Dendritic cell treated with granulocyte-macrophage colony-stimulating factor and Interleukin-4, amounts not matched to agents 40 ng/mL and 50 ng/mL, for 4 days (primary cell): ENCODE measurements at regions not wholly inside any gene's neighbourhood (a gene's known extent, or its start where the extent isn't known, plus 50 kb on each side); places are given as distances from the start of the nearest gene placed in this dataset.
"Not testable (repeated sequence)": the region's sequence is repeated elsewhere in the genome, so short reads cannot be mapped to it uniquely, and the experiment has no call there.

Source experiments
- H3K27ac Mint-ChIP-seq: one replicate; pipeline ENCODE4 v1.8.0; 2022; ENCODE audit warnings: mild to moderate bottlenecking, mixed read lengths
- H3K27me3 Mint-ChIP-seq: one replicate; pipeline ENCODE4 v1.8.0; 2022; ENCODE audit warnings: mild to moderate bottlenecking, mixed read lengths
- H3K36me3 Mint-ChIP-seq: one replicate; pipeline ENCODE4 v1.8.0; 2022; ENCODE audit warnings: low read depth, mixed read lengths
- H3K4me1 Mint-ChIP-seq: one replicate; pipeline ENCODE4 v1.8.0; 2022; ENCODE audit warnings: low read depth, mixed read lengths
- H3K4me3 Mint-ChIP-seq: one replicate; pipeline ENCODE4 v1.8.0; 2022; ENCODE audit warnings: mild to moderate bottlenecking, moderate library complexity, mixed read lengths
- H3K9me3 Mint-ChIP-seq: one replicate; pipeline ENCODE4 v1.8.0; 2022; ENCODE audit warnings: mixed read lengths
- intact Hi-C: fragments of 100-400 bp; cut with micrococcal nuclease; formaldehyde crosslinking; loops from one replicate; pipeline ENCODE4 v1.15.0; 2022

DNA sequence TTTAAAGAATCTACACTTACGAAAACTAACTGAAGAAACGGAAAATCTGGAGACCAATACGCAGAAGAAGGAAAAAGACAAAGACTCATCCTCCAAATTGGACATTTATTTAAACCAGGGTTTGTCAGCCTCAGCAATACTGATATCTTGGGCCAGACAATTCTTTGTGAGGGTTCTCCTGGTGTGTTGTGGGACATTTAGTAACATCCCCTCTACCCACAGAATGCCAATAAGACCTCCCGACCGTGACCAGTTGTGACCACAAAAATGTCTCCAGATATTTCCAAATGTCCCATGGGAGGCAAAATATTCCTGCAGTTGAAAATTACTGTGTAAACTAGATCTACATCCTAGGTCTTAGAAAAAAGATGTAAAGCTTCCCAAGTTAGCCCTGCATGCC lies 50.3 kb upstream of the ZSCAN2 start:
- H3K27ac Mint-ChIP-seq, H3K9me3 Mint-ChIP-seq, H3K4me1 Mint-ChIP-seq, H3K27me3 Mint-ChIP-seq, intact Hi-C loops, H3K4me3 Mint-ChIP-seq: not testable (repeated sequence)
- H3K36me3 Mint-ChIP-seq = peaks cover 21% of the 10 kb centered on the region
